Esophagus squamous epithelium (tissue), 4 donors: ENCODE measurements at regions not wholly inside any gene's neighbourhood (a gene's known extent, or its start where the extent isn't known, plus 50 kb on each side); places are given as distances from the start of the nearest gene placed in this dataset.

ENCODE experiments used
- CTCF ChIP-seq, 6 experiments: fragments of 450-650 bp in 4 of 6; fragments of 200-600 bp in 2 of 6; sonication (generic) in 2 of 6; IDR thresholded peaks; one replicate each; pipeline ENCODE4 v1.5.1; 2016 to 2019; ENCODE audit warnings: antibody characterized with exemption in 6 of 6, mild to moderate bottlenecking in 4 of 6, moderate library complexity in 4 of 6
- POLR2A ChIP-seq, 4 donors: fragments of 450-650 bp; IDR thresholded peaks; one replicate each; pipeline ENCODE4 v1.6.1; 2017; ENCODE audit warnings: antibody characterized with exemption in 4 of 4, mild to moderate bottlenecking in 4 of 4, moderate library complexity in 3 of 4

GRCh38 chr18:27808683-27809082 lies 368.2 kb downstream of the CDH2 start:
- TF ChIP-seq POLR2A (IDR thresholded peaks at IDR 0.05) (no peak), CTCF (IDR thresholded peaks at IDR 0.05) (no peak)
